Osteocyte (in vitro differentiated cells): ENCODE measurements at regions not wholly inside any gene's neighbourhood (a gene's known extent, or its start where the extent isn't known, plus 50 kb on each side); places are given as distances from the start of the nearest gene placed in this dataset.

Experiments used
- DNase-seq: peaks from one replicate; pipeline ENCODE4 v3.0.0; 2021; ENCODE audit warnings: mixed read lengths; ENCODE audit not compliant: unreplicated experiment; ENCODE audit errors: extremely low spot score
- H3K27ac Mint-ChIP-seq: one replicate; pipeline ENCODE4 v1.8.0; 2021; ENCODE audit warnings: mild to moderate bottlenecking, mixed read lengths; ENCODE audit not compliant: unreplicated experiment
- H3K27me3 Mint-ChIP-seq: one replicate; pipeline ENCODE4 v1.8.0; 2021; ENCODE audit warnings: mixed read lengths; ENCODE audit not compliant: unreplicated experiment
- H3K36me3 Mint-ChIP-seq: one replicate; pipeline ENCODE4 v1.8.0; 2021; ENCODE audit warnings: mixed read lengths; ENCODE audit not compliant: unreplicated experiment
- H3K4me1 Mint-ChIP-seq: one replicate; pipeline ENCODE4 v1.8.0; 2021; ENCODE audit warnings: mixed read lengths; ENCODE audit not compliant: unreplicated experiment
- H3K4me3 Mint-ChIP-seq: one replicate; pipeline ENCODE4 v1.8.0; 2021; ENCODE audit warnings: mild to moderate bottlenecking, moderate library complexity, mixed read lengths; ENCODE audit not compliant: unreplicated experiment
- H3K9me3 Mint-ChIP-seq: one replicate; pipeline ENCODE4 v1.8.0; 2021; ENCODE audit warnings: mixed read lengths; ENCODE audit not compliant: unreplicated experiment
- TF ChIP-seq, protein P1 (sequence below): fragments of 200-600 bp; sonication (generic); IDR thresholded peaks from 2 replicates; pipeline ENCODE4 v1.5.0; 2021; ENCODE audit warnings: antibody characterized with exemption, mild to moderate bottlenecking, moderate library complexity

DNA sequence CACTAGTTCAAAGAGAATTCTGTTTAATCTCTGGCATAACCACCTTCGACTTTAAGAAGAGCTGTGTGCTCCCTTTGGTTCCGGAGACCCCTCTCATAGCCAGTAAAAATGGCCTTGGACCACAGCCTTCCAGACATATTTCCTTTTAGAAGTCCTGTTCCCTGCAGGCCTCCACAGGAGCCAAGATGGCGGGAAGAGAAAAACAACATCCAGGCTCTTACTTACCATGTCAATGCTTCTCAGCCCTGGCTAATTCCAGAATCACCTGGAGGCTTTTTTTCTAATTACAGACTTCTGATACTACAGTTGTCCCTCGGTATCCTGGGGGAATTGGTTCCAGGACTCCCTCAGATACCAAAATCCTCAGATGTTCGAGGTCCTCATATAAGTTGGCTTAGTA, 362.5 kb downstream of the PBX1 start:
- no peaks in the 10 kb centered on the region for H3K9me3 Mint-ChIP-seq
- no peaks in the 10 kb centered on the region for H3K36me3 Mint-ChIP-seq
- H3K27ac Mint-ChIP-seq = no peak overlapping the region
- no peaks in the 10 kb centered on the region for H3K4me1 Mint-ChIP-seq
- no peak for DNase-seq
- H3K4me3 Mint-ChIP-seq = no peak overlapping the region
- TF ChIP-seq, protein P1, sequence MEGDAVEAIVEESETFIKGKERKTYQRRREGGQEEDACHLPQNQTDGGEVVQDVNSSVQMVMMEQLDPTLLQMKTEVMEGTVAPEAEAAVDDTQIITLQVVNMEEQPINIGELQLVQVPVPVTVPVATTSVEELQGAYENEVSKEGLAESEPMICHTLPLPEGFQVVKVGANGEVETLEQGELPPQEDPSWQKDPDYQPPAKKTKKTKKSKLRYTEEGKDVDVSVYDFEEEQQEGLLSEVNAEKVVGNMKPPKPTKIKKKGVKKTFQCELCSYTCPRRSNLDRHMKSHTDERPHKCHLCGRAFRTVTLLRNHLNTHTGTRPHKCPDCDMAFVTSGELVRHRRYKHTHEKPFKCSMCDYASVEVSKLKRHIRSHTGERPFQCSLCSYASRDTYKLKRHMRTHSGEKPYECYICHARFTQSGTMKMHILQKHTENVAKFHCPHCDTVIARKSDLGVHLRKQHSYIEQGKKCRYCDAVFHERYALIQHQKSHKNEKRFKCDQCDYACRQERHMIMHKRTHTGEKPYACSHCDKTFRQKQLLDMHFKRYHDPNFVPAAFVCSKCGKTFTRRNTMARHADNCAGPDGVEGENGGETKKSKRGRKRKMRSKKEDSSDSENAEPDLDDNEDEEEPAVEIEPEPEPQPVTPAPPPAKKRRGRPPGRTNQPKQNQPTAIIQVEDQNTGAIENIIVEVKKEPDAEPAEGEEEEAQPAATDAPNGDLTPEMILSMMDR = no peak
- H3K27me3 Mint-ChIP-seq = peaks cover 13% of the 10 kb centered on the region

DNA sequence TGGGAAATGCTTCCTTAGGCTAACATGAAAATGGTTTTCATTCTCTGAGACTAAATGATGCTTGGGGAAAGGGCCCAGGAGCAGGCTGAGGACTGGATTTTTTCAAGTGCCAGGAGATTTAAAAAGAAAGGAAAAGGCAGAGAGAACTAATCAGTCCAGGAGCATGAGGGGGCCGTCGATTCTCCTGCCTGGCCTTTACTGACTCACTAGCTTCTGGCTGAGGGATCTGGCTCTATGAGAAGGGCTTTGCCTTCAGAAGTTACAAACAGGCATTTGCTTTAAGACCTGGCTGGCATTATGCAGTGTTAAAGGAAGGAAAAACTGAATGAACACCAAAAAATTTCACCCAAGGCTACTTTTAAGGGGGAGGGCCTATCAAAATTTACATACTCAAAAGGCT, 359.2 kb downstream of the PBX1 start:
- H3K4me3 Mint-ChIP-seq = no peak overlapping the region
- no peak overlapping the region for H3K27ac Mint-ChIP-seq
- no peaks in the 10 kb centered on the region for H3K9me3 Mint-ChIP-seq
- no peaks in the 10 kb centered on the region for H3K36me3 Mint-ChIP-seq
- DNase-seq = no peak
- H3K4me1 Mint-ChIP-seq = no peaks in the 10 kb centered on the region
- TF ChIP-seq, protein P1 = no peak
- H3K27me3 Mint-ChIP-seq = no peaks in the 10 kb centered on the region

DNA sequence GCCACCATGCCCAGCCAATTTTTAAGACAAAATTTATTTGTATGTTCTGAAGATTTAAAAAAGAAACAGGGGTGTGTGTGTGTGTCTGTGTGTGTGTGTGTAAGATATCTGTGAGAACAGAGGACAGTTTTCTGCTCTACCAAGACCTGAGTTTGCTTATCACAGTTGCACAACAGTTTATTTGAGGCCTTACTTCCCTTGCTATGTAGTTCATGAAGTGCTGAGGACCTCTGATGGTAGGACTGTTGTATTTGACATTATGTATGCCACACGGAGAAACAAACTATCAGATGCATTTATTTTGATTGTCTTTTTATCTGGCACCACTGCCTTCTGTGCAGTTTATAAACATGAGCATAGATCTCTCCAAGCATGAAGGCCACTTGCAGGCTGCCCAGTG, 355.2 kb downstream of the PBX1 start:
- Mint-ChIP-seq H3K27ac (no peak overlapping the region), H3K9me3 (no peaks in the 10 kb centered on the region), H3K36me3 (no peaks in the 10 kb centered on the region), H3K4me1 (no peaks in the 10 kb centered on the region), H3K27me3 (no peaks in the 10 kb centered on the region), H3K4me3 (no peak overlapping the region)
- no peak for DNase-seq
- TF ChIP-seq, protein P1 = peak; percentile 27

DNA sequence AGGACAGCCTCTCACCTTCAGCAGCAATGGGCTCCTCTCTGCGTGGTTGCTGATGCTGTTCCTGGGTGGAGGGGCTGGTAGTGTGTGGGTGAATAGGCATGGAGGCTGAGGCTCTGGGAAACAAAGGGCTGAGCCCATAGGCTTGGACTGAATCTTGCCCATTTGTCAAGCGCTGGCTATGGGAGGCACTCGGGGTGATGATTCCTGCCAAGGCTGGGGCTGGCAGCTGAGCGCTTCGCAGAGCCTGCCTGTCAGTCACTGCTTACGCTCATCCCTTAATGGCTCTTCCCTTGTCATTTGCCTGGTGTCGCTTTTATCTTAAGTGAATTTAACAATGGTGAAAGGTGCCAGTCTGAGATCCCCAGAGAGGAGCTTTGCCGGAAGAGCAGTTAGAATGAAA, 353.3 kb downstream of the PBX1 start:
- TF ChIP-seq, protein P1 = no peak
- no peaks in the 10 kb centered on the region for H3K9me3 Mint-ChIP-seq
- no peaks in the 10 kb centered on the region for H3K27me3 Mint-ChIP-seq
- H3K4me1 Mint-ChIP-seq = no peaks in the 10 kb centered on the region
- H3K36me3 Mint-ChIP-seq = no peaks in the 10 kb centered on the region
- DNase-seq = no peak
- no peak overlapping the region for H3K4me3 Mint-ChIP-seq
- H3K27ac Mint-ChIP-seq = no peak overlapping the region

DNA sequence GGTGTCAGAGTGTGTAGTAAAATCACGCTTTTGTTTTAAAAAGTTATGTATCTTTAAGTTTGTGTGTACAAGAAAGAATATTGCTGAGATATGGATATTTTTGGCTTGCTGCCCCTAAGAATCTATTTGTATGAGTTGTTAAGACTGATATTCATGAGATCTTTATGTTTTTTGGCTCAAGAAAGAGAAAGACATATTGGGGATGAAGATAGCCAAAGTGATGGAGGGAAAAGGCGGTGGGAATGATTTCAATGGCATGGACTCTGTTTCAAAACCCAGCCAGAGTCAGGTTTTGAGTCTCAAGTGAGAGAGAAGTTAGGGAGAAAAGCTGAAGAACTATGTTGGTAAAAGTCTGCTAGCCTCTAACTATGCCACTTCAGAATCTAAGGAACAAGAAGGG, 351.7 kb downstream of the PBX1 start:
- H3K27ac Mint-ChIP-seq = no peak overlapping the region
- H3K9me3 Mint-ChIP-seq = no peaks in the 10 kb centered on the region
- DNase-seq = no peak
- H3K4me3 Mint-ChIP-seq = no peak overlapping the region
- TF ChIP-seq, protein P1 = no peak
- no peaks in the 10 kb centered on the region for H3K27me3 Mint-ChIP-seq
- no peaks in the 10 kb centered on the region for H3K4me1 Mint-ChIP-seq
- no peaks in the 10 kb centered on the region for H3K36me3 Mint-ChIP-seq
